ENCODE measurements at regions not wholly inside any gene's neighbourhood (a gene's known extent, or its start where the extent isn't known, plus 50 kb on each side); places are given as distances from the start of the nearest gene placed in this dataset.

GRCh38 chr7:28246921-28247461 lies 66.4 kb upstream of the JAZF1 start:
- TF ChIP-seq, protein P1, sequence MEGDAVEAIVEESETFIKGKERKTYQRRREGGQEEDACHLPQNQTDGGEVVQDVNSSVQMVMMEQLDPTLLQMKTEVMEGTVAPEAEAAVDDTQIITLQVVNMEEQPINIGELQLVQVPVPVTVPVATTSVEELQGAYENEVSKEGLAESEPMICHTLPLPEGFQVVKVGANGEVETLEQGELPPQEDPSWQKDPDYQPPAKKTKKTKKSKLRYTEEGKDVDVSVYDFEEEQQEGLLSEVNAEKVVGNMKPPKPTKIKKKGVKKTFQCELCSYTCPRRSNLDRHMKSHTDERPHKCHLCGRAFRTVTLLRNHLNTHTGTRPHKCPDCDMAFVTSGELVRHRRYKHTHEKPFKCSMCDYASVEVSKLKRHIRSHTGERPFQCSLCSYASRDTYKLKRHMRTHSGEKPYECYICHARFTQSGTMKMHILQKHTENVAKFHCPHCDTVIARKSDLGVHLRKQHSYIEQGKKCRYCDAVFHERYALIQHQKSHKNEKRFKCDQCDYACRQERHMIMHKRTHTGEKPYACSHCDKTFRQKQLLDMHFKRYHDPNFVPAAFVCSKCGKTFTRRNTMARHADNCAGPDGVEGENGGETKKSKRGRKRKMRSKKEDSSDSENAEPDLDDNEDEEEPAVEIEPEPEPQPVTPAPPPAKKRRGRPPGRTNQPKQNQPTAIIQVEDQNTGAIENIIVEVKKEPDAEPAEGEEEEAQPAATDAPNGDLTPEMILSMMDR (IDR thresholded peaks at IDR 0.05), result no peak

DNA sequence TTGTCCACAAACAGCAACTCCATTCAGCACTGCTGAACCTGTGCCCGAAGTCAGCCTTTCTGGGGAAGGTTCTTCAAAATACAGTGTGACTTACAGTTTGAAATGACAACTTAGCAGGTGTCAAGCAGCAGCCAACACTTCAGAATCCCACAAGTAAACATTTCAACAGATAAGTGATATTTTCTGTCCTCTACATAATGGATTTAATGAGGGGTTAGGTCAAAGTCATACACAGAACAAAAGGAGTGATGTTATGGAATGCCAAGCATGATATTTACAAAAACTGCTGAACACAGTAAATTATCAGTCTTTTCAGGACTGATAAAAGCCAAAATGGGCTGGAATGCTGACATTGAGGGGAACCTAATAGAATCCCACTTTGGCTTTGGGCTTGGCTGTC lies 77.6 kb upstream of the JAZF1 start:
- TF ChIP-seq, protein P1 (IDR thresholded peaks at IDR 0.05), result no peak

GRCh38 chr7:28260969-28261368 lies 80.4 kb upstream of the JAZF1 start:
- TF ChIP-seq, protein P1 (IDR thresholded peaks at IDR 0.05), result no peak

- TF ChIP-seq, protein P1 (IDR thresholded peaks at IDR 0.05), result no peak
Observed at GRCh38 chr7:28263622-28264271, 83.2 kb upstream of the JAZF1 start.

DNA sequence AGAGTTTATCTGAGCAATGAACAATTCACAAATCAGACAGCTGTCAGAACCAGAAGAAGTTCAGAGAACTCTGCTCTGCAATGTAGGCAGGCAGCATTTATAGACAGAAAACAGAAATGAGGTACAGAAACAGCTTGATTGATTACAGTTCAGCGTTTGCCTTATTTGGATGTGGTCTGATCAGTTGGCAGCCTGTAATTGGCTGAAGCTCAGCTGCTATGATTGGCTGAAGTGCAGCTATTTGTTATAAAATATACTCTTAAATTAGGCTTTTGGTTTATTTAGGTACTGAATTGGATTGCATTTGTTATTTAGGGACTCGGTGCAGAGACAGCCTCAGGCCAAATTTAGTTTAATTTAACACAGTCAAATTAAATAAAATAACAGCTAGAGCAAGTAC lies 85.8 kb upstream of the JAZF1 start:
- TF ChIP-seq, protein P1 (IDR thresholded peaks at IDR 0.05), result no peak

- TF ChIP-seq, protein P1 (IDR thresholded peaks at IDR 0.05), result no peak
Observed at GRCh38 chr7:28267012-28267411, 86.4 kb upstream of the JAZF1 start.

DNA sequence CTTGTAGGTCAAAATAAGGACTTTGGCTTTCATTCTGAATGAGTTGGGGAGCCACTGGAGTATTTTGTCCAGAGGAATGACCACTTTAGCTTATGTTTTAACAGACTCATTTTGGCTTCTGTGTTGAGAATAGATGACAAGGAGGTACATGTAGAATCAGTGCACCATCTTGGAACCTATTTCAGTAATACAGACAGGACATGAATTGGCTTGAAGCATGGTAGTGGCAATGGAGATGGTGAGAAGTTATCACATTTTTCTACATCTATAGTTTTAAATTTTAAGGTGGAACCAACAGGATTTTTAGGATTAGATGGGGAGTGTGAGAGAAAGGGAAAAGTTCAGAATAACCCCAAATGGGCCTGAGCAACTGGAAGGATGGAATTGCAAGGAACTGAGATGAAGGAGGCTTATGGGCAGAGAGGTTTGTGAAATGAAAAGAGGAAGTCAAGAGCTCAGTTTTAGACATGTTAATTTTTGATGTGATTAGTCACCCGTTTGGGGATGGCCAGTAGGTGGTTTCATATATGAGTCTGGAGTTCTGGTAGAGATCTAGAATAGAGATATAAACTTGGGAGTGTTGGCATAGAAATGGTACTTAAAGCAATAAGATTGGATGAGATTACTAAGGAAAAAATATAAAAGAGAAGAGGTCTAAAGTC lies 89.2 kb upstream of the JAZF1 start:
- TF ChIP-seq, protein P1 (IDR thresholded peaks at IDR 0.05), result no peak
